H1 (cell line): ENCODE measurements at regions not wholly inside any gene's neighbourhood (a gene's known extent, or its start where the extent isn't known, plus 50 kb on each side); places are given as distances from the start of the nearest gene placed in this dataset.

ENCODE experiments used
- CHD7 ChIP-seq: fragments of 300-600 bp; sonication (generic); IDR thresholded peaks from 2 replicates; pipeline ENCODE4 v1.7.1; 2012; ENCODE audit warnings: low read length, moderate library complexity, mild to moderate bottlenecking, inconsistent platforms; ENCODE audit not compliant: insufficient replicate concordance
- POLR2AphosphoS5 ChIP-seq: IDR thresholded peaks from 2 replicates; pipeline ENCODE4 v1.6.1; 2011; ENCODE audit warnings: low read depth, low read length
- TAF1 ChIP-seq: IDR thresholded peaks from 2 replicates; pipeline ENCODE4 v1.6.1; 2011; ENCODE audit warnings: mild to moderate bottlenecking, low read depth, low read length
- USF2 ChIP-seq: IDR thresholded peaks from 2 replicates; pipeline ENCODE4 v1.6.1; 2011; ENCODE audit warnings: low read length, improper control_type of control experiment

- TF ChIP-seq CHD7 (no peak), TAF1 (no peak), POLR2AphosphoS5 (no peak), USF2 (no peak)
Measured at GRCh38 chr16:6047325-6047724, 949.7 kb upstream of the EEF2KMT start (continued).
